ENCODE measurements at regions not wholly inside any gene's neighbourhood (a gene's known extent, or its start where the extent isn't known, plus 50 kb on each side); places are given as distances from the start of the nearest gene placed in this dataset.

DNA sequence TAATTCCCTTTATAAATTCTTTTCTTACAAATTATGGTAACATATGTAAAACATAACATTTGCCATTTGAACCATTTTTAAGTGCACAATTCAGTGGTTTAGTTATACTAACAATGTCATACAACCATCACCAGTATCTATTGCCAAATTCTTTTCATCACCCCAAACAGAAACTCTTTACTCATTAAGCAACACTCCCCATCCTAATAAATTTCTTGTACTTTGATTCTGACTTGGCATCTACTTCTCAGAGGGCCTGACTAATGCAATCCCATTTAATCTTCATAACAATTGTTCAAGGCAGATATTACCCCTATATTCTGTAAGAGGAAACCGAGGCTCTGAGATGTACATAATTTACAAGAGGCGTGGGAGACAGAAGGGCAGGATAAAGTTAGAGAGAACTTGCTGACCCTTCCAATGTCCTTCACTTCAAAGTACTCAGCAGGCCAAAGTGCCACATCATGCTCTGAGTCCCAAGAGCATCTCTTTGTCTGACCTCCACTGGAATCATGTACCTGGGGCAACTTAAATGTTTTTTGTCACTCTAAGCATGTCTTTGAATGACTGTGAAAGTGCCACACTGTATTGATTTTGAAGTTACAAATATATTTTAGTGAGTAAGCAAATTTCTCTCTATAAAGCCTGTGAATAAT, 255.3 kb downstream of the KIF4B start:
- no peak for ATAC-seq (ENCODE audit: poor library complexity)
- no peak for DNase-seq
- intact Hi-C loops (cut with DNase I): loop anchor here (10.0 kb wide), 1 partner anchor 294 kb away; no protein-coding TSS in a partner anchor

DNA sequence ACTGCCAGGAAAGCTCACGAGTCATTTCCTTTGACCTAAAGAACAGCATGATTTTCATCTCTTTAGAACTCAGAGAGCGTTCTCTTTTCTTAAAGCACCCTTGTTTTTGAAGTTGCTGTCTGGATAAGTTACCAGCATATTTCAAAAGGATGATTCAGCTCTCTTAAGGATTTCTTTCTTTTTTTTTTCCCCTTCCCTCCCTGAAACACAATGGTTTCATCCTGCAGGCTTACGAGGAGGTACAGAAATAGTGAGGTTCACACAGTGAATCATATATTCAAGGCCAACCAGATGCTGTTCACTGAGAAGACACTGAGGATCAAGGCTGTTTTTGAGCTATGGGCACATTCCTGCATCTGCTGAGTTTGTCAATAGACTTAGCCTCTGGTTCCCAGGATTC, 257.2 kb downstream of the KIF4B start:
- intact Hi-C loops (cut with DNase I): no loop called here
- ATAC-seq (ENCODE audit: poor library complexity) (no peak), DNase-seq (no peak)

DNA sequence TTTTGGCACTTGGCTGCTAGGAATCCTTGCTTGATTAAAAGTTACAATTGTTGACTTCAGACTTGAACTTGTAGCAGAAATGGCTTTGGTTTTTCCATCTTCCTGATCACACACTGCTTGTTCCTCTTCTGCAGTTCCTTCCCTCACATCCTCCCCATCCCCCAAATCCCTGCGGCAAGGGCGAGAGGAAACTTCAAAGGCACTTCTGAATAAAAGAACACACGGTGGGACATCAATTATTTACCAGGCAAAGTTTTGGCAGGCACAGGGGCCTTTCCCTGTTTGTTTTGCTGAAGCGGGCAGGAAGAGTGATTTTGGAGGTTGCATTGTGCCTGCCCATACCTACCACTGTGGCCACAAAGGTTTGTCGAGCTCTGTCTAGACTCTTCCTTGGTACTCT, 260.9 kb downstream of the KIF4B start:
- DNase-seq (no peak), ATAC-seq (ENCODE audit: poor library complexity) (no peak)
- intact Hi-C loops (cut with DNase I): no loop called here

DNA sequence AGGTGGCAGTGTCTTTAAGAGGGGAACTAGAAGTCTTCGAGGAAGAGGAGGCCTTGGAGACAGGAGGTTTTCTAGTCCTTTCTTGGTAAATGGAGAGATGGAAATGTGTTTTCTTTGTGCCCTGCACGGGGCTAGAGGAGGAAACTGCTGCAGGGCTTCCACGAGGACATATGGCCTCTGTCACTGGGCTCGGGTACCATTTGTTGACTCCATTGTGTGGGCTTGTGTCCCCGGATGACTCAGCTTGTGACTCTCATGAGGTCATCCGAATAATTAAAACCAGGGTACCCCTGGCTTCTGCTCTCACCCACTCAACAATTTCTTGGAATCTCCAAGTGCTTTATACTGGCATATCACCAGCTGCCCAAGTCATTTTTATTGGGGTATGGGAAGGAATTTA, 261.7 kb downstream of the KIF4B start:
- DNase-seq: no peak
- intact Hi-C loops (cut with DNase I): no loop called here
- no peak for ATAC-seq (ENCODE audit: poor library complexity)

DNA sequence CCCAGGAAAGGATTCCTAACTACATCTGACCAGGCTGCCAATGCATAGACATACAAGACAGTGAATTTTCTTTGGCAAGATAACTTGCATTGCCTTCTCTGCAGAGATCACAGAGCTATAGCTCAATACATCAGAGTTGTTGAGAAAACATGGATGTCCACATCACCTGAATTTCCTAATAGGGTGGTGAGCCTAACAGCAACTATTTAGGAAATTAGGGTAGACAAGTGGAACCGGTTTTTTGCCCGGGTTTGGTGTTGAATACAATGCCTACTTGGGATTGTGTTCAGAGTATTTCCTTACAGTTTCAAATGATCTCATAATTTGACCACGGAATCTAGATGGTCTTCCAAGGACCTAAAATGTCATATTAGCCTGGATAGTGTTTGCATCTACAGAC, 262.7 kb downstream of the KIF4B start:
- intact Hi-C loops (cut with DNase I): no loop called here
- no peak for ATAC-seq (ENCODE audit: poor library complexity)
- DNase-seq: no peak

DNA sequence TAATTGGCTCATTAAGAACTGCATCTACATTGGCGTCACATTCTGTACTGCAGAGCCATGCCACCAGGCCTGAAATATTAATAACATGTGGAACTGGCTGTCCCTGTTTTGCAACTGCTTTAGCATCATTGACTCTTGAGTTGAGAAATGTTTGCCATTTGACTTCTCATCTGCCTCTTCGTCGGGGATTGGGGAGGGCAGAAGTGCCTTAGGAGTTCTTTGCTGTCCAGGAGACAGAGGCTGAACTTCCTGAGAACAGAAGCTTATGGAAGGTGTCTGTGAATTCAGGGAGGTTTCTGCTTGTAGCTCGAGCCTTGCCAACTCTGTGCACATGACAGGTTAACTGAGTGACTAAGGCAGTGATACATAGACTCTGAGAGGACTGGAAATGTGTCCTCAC, 265.0 kb downstream of the KIF4B start:
- DNase-seq (no peak), ATAC-seq (ENCODE audit: poor library complexity) (peak; percentile 81)
- intact Hi-C loops (cut with DNase I): no loop called here

DNA sequence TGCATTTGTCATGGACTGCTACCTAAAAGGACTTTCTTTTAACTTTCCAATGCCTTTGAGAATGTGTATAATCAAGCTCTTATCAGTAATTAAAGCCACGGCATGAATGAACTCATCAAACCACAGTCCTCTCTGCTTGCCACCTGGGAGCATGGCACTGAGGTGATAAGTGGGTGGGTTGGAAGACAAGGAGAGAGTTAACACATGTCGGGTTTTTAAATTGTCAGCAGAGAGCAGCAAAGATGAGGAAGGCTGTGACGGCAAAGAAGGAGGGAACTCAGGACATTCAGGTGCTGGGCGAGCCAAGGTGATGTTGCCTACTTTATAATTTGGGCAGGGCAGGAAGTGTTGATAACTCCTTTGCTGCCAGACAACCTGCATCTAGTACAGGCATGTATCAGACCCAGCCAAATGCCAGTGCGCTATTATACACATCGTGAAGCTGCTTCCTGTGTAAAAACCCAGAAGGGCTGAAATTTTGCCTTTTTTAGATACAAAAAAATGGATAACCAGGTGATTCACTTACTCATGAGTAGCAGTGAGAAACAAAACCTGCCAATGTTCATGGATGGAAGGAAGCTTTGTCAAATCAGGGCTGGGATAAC, 269.1 kb downstream of the KIF4B start:
- intact Hi-C loops (cut with DNase I): no loop called here
- no peak for DNase-seq
- ATAC-seq (ENCODE audit: poor library complexity): no peak

DNA sequence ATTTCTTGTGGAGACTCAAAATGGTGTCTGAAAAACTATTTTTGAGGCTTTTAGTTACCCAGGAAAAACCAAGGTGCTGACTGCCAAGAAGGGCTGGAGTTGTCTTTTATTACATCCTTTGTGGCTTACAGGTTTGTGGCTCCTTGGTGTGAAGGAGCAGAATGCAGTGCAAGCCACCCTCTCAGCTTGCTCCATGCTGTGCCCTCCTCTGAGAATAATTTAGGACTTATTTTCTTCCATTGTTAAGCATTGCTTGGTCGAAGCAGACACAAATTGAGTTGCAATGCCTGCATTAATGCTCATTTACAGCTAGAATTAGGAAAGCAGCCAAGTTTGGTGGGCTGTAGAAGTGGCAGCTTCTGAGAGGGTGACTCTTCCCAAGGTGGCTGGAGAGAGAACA, 272.2 kb downstream of the KIF4B start:
- DNase-seq: no peak
- intact Hi-C loops (cut with DNase I): no loop called here
- ATAC-seq (ENCODE audit: poor library complexity): no peak

DNA sequence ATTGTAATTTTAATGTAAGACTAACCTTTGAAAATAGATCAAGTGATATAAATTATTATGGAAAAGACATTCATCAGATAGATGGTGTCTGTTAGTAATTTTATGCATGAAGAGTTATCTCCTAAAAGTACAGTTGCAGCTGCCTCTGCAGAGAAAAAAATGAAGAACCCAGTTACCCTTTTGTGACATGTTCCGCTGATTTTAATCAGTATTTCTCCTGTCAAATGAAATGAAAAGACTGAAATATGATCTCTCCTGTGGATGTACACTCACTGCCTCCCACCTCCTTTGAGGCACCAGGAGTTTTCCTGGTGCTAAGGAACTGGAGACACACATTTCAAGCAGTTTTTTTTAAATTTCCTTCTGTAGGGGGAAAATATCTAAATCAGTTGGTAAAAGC, 277.4 kb downstream of the KIF4B start:
- intact Hi-C loops (cut with DNase I): no loop called here

DNA sequence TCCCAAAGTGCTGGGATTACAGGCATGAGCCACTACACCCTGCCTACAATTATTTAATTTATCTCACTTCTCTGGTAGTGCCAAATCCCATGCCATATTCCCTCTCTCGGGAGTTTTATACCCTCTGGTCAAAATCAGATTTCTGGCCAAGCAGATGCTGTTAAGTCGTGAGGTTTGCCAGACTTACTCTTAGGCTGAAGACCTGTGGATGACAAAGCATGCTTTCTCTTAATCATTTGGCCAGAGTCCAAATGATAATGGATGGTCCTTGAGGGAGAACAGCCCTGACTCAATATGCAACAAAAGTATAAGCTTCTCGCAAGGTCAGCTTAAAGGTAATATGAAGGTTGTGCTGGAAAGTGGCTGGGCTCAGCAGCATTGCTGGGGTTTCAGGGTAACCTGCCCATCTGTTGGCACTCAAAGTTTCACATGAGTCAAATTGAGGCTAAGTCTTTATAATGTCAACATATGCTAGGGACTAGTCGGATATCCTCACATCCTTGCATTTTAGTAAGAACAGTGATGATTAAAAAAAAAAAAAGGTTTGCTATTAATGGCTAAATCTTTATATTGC, 280.1 kb downstream of the KIF4B start:
- ATAC-seq (ENCODE audit: poor library complexity): no peak

More for the DNA sequence above, 277.4 kb downstream of the KIF4B start:
- no peak for DNase-seq
- no peak for ATAC-seq (ENCODE audit: poor library complexity)

DNA sequence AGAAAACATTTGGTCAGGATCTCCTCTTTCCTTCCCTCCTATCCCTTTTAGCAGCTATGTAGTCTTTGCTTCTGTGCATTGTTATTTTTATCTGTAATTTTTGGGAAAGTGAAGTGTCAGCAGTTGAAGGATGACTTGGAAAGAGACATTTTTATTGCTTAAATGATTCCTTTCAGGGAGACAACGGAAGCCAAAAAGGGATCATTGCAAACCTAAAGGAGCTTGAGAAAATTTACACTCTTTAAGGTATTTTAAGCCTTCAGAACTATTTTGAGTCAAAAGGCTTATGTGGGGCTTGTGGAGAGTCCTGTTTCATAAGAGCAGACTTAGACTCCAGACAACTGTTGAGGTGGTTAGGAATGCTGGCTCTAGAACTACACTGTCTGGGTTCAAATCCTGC, 281.6 kb downstream of the KIF4B start:
- intact Hi-C loops (cut with DNase I): no loop called here
- DNase-seq: no peak
- no peak for ATAC-seq (ENCODE audit: poor library complexity)

More for the DNA sequence above, 280.1 kb downstream of the KIF4B start:
- no peak for DNase-seq
- intact Hi-C loops (cut with DNase I): no loop called here

DNA sequence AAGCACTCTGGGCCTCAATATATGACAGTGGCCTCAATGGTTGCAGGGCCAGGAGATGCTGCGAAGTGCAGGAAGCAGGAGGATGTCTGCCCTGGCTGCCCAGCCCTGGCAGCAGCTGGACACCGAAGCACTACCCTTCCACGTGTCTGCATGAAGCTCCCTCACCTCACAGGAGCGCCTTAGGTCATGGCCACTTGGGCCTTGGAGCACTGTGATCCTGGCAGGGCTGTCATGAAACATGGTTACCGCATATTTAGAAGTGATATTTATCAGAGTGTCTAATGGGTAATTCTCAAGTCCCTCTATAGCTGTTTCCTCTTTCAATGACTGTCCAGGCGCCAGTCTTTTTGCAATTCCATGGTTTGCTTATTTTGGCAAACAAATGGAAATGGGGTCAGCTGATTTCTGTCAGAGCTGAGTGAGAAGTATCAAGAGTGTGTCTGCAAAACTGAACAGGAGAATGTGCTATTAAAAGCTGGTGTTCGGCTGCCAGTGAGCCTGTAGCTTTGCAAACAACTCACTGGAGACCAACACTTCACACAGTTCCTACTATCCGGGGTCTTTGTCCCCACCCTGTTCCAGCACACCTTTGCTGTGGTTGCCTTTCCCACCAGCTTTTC, 285.9 kb downstream of the KIF4B start:
- intact Hi-C loops (cut with DNase I): no loop called here

DNA sequence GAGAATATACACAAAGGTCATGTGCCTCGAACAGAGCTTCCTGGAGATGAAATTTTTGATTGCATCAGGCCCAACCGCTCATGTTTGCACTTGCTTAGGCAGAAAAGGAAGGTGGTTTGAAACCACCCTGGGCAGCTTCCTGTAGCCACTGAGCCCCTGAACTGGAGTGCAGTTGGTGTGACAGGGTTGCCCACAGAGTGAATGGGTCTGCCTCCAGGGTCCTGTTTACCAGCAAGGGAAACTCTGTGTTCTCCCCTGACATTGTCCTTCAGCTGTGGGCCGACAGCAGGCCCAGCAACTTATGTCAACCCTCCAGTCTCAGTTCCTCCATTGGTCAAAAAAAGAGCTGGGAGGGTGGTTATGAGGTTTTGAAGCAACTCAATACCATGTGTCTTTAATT, 289.6 kb downstream of the KIF4B start:
- no peak for ATAC-seq (ENCODE audit: poor library complexity)
- intact Hi-C loops (cut with DNase I): no loop called here
- no peak for DNase-seq

More for the DNA sequence above, 285.9 kb downstream of the KIF4B start:
- peak; percentile 46 for DNase-seq
- ATAC-seq (ENCODE audit: poor library complexity): peak; percentile 91

DNA sequence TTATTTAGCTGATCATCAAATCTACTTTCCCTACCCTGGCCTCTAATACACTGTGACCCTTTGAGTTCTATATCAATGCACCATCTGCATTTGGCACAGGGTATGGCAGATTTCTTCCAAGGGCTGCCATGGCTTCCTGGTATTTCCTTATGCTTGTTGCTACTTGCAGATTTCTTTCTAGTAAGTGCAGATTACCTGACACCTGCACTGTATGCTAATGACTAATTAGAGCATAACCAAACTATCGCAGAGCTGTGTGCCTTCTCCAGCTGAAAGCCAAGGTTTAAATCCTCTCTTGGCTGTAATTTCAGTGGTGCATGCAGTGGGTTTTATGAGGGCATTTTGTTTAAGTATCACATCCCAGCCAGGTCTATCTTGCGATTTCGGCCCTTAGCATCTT, 293.7 kb downstream of the KIF4B start:
- intact Hi-C loops (cut with DNase I): no loop called here
- DNase-seq: no peak
- no peak for ATAC-seq (ENCODE audit: poor library complexity)

DNA sequence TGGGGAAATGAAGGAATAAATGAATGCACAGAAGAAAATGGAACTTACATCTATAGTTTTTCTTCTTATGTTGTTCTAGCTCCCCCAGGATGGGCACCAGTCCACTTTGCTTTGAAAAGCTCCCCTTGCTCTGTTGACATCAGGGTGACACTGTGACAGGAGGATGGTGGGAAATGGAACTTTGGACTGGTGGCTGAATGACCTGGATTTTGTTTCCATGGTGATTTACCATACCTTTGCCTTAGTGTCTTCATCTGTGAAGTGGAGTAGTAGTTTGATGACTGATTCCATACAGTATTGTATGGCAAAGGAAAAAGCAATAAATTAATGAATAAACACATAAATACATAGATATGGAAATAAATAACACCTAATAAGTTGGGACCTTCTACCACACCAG, 294.7 kb downstream of the KIF4B start:
- intact Hi-C loops (cut with DNase I): no loop called here
- DNase-seq: no peak
- ATAC-seq (ENCODE audit: poor library complexity): no peak

DNA sequence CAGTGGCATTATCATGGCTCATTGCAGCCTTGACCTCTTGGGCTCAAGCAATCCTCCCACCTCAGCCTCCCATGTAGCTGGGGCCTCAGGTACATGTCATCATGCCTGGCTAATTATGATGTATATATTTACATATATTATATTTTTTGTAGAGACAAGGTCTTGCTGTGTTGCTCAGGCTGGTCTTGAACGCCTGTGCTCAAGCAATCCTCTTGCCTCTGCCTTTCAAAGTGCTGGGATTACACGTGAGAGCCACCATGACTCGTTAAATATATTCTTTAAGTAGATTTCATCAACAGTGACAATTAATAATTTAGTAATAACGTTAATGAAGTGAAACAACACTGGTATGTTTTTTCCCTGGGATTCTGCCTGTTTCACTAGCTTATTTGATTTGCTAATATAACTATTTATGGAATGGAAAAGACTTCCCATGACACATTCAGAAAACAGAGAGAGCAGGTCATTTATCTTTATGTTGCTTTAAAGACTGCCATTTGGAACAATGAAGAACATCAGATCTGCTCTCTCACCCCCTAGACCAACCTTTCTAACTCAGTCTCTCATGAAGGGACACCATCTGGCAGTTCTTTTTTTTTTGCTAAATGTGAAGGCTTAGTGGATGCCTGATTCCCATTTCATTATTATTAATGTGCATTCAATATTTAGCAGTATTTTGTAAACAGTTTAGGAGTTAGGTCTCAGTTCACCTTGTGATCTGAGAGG, 295.6 kb downstream of the KIF4B start:
- intact Hi-C loops (cut with DNase I): no loop called here

DNA sequence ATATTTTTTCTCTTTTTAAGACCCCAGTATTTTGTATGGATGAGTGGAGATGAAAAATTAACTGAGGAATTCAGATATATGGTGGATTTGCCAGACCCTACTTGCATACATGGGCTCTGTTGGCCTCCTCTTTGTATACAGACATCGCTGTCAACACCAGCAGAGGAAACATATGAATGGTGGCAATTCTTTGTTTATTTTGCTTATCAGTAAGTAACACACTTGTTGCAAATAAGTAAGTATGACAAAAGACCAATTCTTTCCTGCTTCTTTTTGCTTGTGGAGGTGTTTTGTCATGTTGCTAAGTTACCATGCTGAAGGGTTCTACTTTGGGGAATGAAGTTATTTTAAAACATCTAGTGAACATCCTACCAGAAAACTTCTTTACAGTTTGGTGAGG, 298.2 kb downstream of the KIF4B start:
- intact Hi-C loops (cut with DNase I): no loop called here
- DNase-seq (no peak), ATAC-seq (ENCODE audit: poor library complexity) (no peak)

More for the DNA sequence above, 295.6 kb downstream of the KIF4B start:
- no peak for DNase-seq
- no peak for ATAC-seq (ENCODE audit: poor library complexity)

DNA sequence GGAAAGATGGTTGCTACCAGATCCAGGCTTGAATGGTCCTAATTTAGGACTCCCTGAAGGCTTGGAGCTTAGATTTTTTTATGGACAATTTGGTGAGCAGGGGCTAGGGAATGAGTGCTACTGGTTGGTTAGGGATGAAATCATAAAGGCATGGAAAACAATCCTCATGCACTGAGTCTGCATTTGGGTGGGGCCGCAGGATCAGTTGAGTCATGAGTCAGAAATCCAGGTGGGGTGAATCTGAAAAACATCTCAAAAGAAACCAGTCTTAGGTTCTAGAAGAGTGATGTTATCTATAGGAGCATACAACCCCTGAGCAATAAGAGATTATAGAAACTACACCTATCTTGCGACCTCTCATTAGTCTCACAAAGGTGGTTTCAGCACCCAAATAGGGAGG, 300.0 kb downstream of the KIF4B start:
- no peak for ATAC-seq (ENCODE audit: poor library complexity)
- intact Hi-C loops (cut with DNase I): no loop called here
- no peak for DNase-seq

DNA sequence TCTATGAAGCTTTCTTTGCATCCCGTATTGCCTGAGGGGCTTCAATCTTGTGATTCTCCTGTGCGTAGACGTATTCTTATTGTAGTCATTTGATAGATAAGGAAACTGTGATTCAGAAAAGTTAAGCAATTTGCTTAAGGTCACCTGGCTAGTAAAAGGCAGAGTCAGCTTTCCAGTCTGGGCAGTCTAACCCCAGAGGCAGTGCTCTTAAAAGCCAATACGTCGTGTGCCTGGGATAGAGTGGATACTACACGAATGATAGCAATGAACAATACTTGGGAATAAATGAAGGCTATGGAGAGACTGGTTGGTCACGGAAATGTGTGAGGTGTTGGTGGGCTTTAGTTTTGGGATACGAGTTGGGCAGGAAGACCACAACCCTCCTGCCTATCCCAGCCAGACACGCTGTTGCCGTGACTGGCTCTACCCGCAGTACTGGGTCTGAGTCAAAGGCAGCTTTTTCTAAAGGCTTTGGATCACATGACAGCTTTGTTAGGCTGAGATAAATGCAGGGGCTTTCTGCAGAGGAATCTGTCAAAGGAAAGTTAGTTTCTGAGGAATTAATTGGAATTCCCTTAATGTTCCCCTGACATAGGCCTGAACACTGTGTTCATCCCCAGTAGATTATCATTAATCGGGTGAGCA, 302.6 kb downstream of the KIF4B start:
- intact Hi-C loops (cut with DNase I): no loop called here
- no peak for ATAC-seq (ENCODE audit: poor library complexity)
- no peak for DNase-seq
